GM13977 (cell line): ENCODE measurements at regions not wholly inside any gene's neighbourhood (a gene's known extent, or its start where the extent isn't known, plus 50 kb on each side); places are given as distances from the start of the nearest gene placed in this dataset.

ENCODE experiments used
- DNase-seq: peaks from one replicate; pipeline ENCODE4 v3.0.0; 2012; ENCODE audit warnings: low spot score
- CTCF ChIP-seq: IDR thresholded peaks from 2 replicates; pipeline ENCODE4 v1.5.1; 2012; ENCODE audit warnings: mild to moderate bottlenecking, control low read depth; ENCODE audit not compliant: insufficient read depth; ENCODE audit errors: extremely low read depth, missing control alignments
- in situ Hi-C: fragments of 300-500 bp; cut with MboI; formaldehyde crosslinking; loops from one replicate; pipeline ENCODE4 v1.12.0; 2022; ENCODE audit warnings: low sequenced_read_pairs, low pct_unique_long_range_greater_than_20kb, mixed read lengths, inconsistent platforms; ENCODE audit not compliant: unreplicated experiment

GRCh38 chr17:79258041-79258440 is 183.4 kb downstream of the ENGASE start:
- DNase-seq: no peak
- in situ Hi-C loops: no loop called here
- TF ChIP-seq CTCF: no peak

- in situ Hi-C loops: no loop called here
- no peak for TF ChIP-seq CTCF
- DNase-seq: no peak
Observed at GRCh38 chr17:79255926-79256585, 181.4 kb downstream of the ENGASE start.

- TF ChIP-seq CTCF: no peak
- in situ Hi-C loops: no loop called here
Observed at GRCh38 chr17:79255456-79255855, 180.8 kb downstream of the ENGASE start.

GRCh38 chr17:79255046-79255445 is 180.4 kb downstream of the ENGASE start:
- in situ Hi-C loops: no loop called here
- no peak for DNase-seq
- no peak for TF ChIP-seq CTCF

More at GRCh38 chr17:79255456-79255855, 180.8 kb downstream of the ENGASE start:
- no peak for DNase-seq

- TF ChIP-seq CTCF: no peak
- DNase-seq: no peak
- in situ Hi-C loops: no loop called here
Observed at GRCh38 chr17:79252886-79253285, 178.3 kb downstream of the ENGASE start.

- DNase-seq: no peak
- in situ Hi-C loops: no loop called here
- TF ChIP-seq CTCF: no peak
Observed at GRCh38 chr17:79251824-79252223, 177.2 kb downstream of the ENGASE start.
